ENCODE measurements at regions not wholly inside any gene's neighbourhood (a gene's known extent, or its start where the extent isn't known, plus 50 kb on each side); places are given as distances from the start of the nearest gene placed in this dataset.

- TF ChIP-seq CTCF (conservative IDR thresholded peaks at IDR 0.05; ENCODE audit: low read length) (no peak), EZH2phosphoT487 (IDR thresholded peaks at IDR 0.05; ENCODE audit: borderline replicate concordance) (no peak)
These were observed 966.0 kb downstream of the PCDH17 start for GRCh38 chr13:58597552-58597951.
